ENCODE measurements at regions not wholly inside any gene's neighbourhood (a gene's known extent, or its start where the extent isn't known, plus 50 kb on each side); places are given as distances from the start of the nearest gene placed in this dataset.

DNA sequence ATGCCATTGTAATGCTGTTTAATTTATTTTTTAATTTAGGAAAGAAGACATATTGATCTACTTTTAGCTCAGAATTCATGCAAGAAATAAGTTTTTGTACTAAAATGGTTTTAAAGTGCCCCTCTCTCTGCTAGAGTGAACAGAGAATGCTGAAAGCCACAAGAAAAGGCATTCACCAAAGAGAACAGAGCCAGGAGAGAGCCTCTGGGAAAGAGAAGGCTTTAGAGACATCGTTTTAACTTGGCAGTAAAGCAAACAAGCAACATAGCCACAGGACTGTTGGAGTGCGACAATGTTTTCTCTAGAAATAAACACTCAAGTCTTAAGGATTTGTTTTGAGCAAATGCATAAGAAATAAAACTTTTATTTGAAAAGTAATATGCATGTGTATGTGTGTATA, 484.1 kb upstream of the CPEB2 start:
- Histone ChIP-seq H2BK12ac (ENCODE audit: insufficient read length, low read depth, low read length) (no peak overlapping the region), H2BK120ac (ENCODE audit: low read depth, low read length, poor library complexity, severe bottlenecking) (no peak overlapping the region), H3T11ph (ENCODE audit: low read length) (no peak overlapping the region), H3K27me3 (ENCODE audit: insufficient read depth, low read length) (no peaks in the 10 kb centered on the region), H2BK20ac (ENCODE audit: low read depth, low read length, poor library complexity, severe bottlenecking) (no peak overlapping the region), H3K79me1 (ENCODE audit: insufficient read depth, low read depth, low read length, poor library complexity, severe bottlenecking) (no peaks in the 10 kb centered on the region), H2BK15ac (ENCODE audit: low read depth, low read length) (no peak overlapping the region), H3K23me2 (ENCODE audit: insufficient read length, low read depth, low read length, poor library complexity, severe bottlenecking) (no peaks in the 10 kb centered on the region), H4K20me1 (ENCODE audit: control insufficient read depth, insufficient read depth, insufficient read length) (no peaks in the 10 kb centered on the region), H2AK5ac (ENCODE audit: insufficient read length, low read length) (no peak overlapping the region), H2BK5ac (ENCODE audit: insufficient read length, low read length) (no peak overlapping the region), H3K23ac (ENCODE audit: insufficient read length, low read depth, low read length) (no peak overlapping the region), H3K4me2 (ENCODE audit: insufficient read depth, insufficient read length, low read length) (no peak overlapping the region), H3K4me1 (ENCODE audit: insufficient read depth, low read length) (no peaks in the 10 kb centered on the region), H4K5ac (ENCODE audit: insufficient read length, low read depth, low read length) (no peak overlapping the region), H3K18ac (ENCODE audit: insufficient read length, low read depth, low read length) (no peak overlapping the region), H3K9me3 (ENCODE audit: control insufficient read depth, low read depth, low read length) (no peaks in the 10 kb centered on the region), H2AFZ (ENCODE audit: low read length) (no peak overlapping the region), H3K56ac (ENCODE audit: insufficient read length, low read depth, low read length) (no peak overlapping the region), H3K27ac (ENCODE audit: insufficient read length, low read depth, low read length) (no peak overlapping the region), H4K8ac (replicated peaks; ENCODE audit: insufficient read length, low read depth, low read length) (no peak overlapping the region), H3K9ac (ENCODE audit: extremely low read depth, insufficient read length, low read length) (no peak overlapping the region), H3K14ac (ENCODE audit: insufficient read depth, low read length) (no peak overlapping the region), H4K91ac (ENCODE audit: insufficient read length, low read depth, low read length) (no peak overlapping the region), H3K4ac (ENCODE audit: low read depth, low read length) (no peak overlapping the region), H3K79me2 (ENCODE audit: insufficient read depth, low read length) (no peaks in the 10 kb centered on the region)
- Mint-ChIP-seq H3K9me3 (peaks cover 0 to 6% of the 10 kb centered on the region in 2 experiments; a peak in 3 of 5 replicates), H3K27me3 (ENCODE audit: low read depth) (no peaks in the 10 kb centered on the region), H3K36me3 (ENCODE audit: insufficient read depth in 1 of 3, low read depth in 3 of 3) (peaks cover 0 to 7% (median 0%) of the 10 kb centered on the region in 3 experiments; a peak in 4 of 7 replicates), H3K4me1 (peaks cover 0 to 2% of the 10 kb centered on the region in 2 experiments; a peak in 2 of 4 replicates), H3K4me3 (no peak overlapping the region), H3K27ac (no peak overlapping the region)
- no peak for TF ChIP-seq CTCF (conservative IDR thresholded peaks at IDR 0.05)
- no CpG with 5 or more reads among the region's 2 CpGs for WGBS (ENCODE audit: extremely low coverage, insufficient read length, low lambda C conversion rate)
- DNase-seq, result no peak

All from H9 (cell line).